Muscle of leg (tissue), 3 donors: ENCODE measurements at regions not wholly inside any gene's neighbourhood (a gene's known extent, or its start where the extent isn't known, plus 50 kb on each side); places are given as distances from the start of the nearest gene placed in this dataset.

Source experiments
- DNase-seq: peaks from one replicate; pipeline ENCODE4 v3.0.0; 2013
- H3K27ac ChIP-seq: one replicate; pipeline ENCODE4 v1.5.1; 2013; ENCODE audit warnings: mild to moderate bottlenecking, low read length, control low read depth
- H3K27me3 ChIP-seq: one replicate; pipeline ENCODE4 v1.6.1; 2013; ENCODE audit warnings: low read length; ENCODE audit not compliant: control insufficient read depth, insufficient read depth
- H3K36me3 ChIP-seq: one replicate; pipeline ENCODE4 v1.6.1; 2013; ENCODE audit warnings: low read length; ENCODE audit not compliant: control insufficient read depth, insufficient read depth
- H3K4me1 ChIP-seq: one replicate; pipeline ENCODE4 v1.6.1; 2013; ENCODE audit warnings: low read length; ENCODE audit not compliant: control insufficient read depth, insufficient read depth
- H3K4me3 ChIP-seq: one replicate; pipeline ENCODE4 v1.5.1; 2013; ENCODE audit warnings: low read length, control low read depth
- H3K9me3 ChIP-seq: replicated peaks from 2 replicates; pipeline ENCODE4 v1.6.1; 2013; ENCODE audit warnings: low read depth, low read length; ENCODE audit not compliant: control insufficient read depth
- WGBS: methylation state at CpG from one replicate; pipeline ENCODE4 v1.1.5; 2013; ENCODE audit warnings: missing lambda C conversion rate; ENCODE audit not compliant: insufficient coverage; 5-methylcytosine and 5-hydroxymethylcytosine counted together

- no peak for DNase-seq
- Histone ChIP-seq H3K36me3 (no peaks in the 10 kb centered on the region), H3K27ac (no peak overlapping the region), H3K27me3 (peaks cover 8% of the 10 kb centered on the region), H3K4me3 (no peak overlapping the region), H3K9me3 (no peaks in the 10 kb centered on the region), H3K4me1 (no peaks in the 10 kb centered on the region)
- 52% methylated on average over 29 of the region's 32 CpGs for WGBS
These were observed 69.2 kb downstream of the ANXA2R start for GRCh38 chr5:42970636-42971559.

GRCh38 chr5:42965934-42966333, 74.2 kb downstream of the ANXA2R start:
- Histone ChIP-seq H3K9me3 (no peaks in the 10 kb centered on the region), H3K4me1 (no peaks in the 10 kb centered on the region), H3K27me3 (peaks cover 3% of the 10 kb centered on the region), H3K36me3 (no peaks in the 10 kb centered on the region), H3K27ac (no peak overlapping the region), H3K4me3 (no peak overlapping the region)
- 82% methylated on average over 2 of the region's 3 CpGs for WGBS
- no peak for DNase-seq

GRCh38 chr5:42963412-42963811, 76.7 kb downstream of the ANXA2R start:
- H3K27ac ChIP-seq = no peak overlapping the region
- no CpG with 5 or more reads among the region's 1 CpG for WGBS
- H3K27me3 ChIP-seq = peaks cover 4% of the 10 kb centered on the region
- no peaks in the 10 kb centered on the region for H3K9me3 ChIP-seq
- DNase-seq = no peak
- H3K4me1 ChIP-seq = no peaks in the 10 kb centered on the region
- H3K36me3 ChIP-seq = no peaks in the 10 kb centered on the region
- H3K4me3 ChIP-seq = no peak overlapping the region

GRCh38 chr5:42962124-42962523, 78.0 kb downstream of the ANXA2R start:
- Histone ChIP-seq H3K9me3 (no peaks in the 10 kb centered on the region), H3K36me3 (no peaks in the 10 kb centered on the region), H3K27ac (no peak overlapping the region), H3K4me1 (no peaks in the 10 kb centered on the region), H3K4me3 (no peak overlapping the region), H3K27me3 (peaks cover 7% of the 10 kb centered on the region)
- DNase-seq = no peak
- no CpG with 5 or more reads among the region's 2 CpGs for WGBS

- H3K27ac ChIP-seq = no peak overlapping the region
- WGBS = no CpG with 5 or more reads among the region's 2 CpGs
- no peak for DNase-seq
These were observed 79.6 kb downstream of the ANXA2R start for GRCh38 chr5:42960506-42960905.

GRCh38 chr5:42956551-42956950, 83.6 kb downstream of the ANXA2R start:
- Histone ChIP-seq H3K27ac (no peak overlapping the region), H3K4me1 (peaks cover 10% of the 10 kb centered on the region), H3K36me3 (no peaks in the 10 kb centered on the region), H3K4me3 (no peak overlapping the region), H3K9me3 (no peaks in the 10 kb centered on the region), H3K27me3 (peaks cover 52% of the 10 kb centered on the region)
- DNase-seq = no peak
- WGBS = 80% methylated on average over 1 of the region's 2 CpGs

More at GRCh38 chr5:42960506-42960905, 79.6 kb downstream of the ANXA2R start:
- H3K27me3 ChIP-seq = peaks cover 16% of the 10 kb centered on the region
- H3K4me3 ChIP-seq = no peak overlapping the region
- no peaks in the 10 kb centered on the region for H3K36me3 ChIP-seq
- no peaks in the 10 kb centered on the region for H3K9me3 ChIP-seq
- H3K4me1 ChIP-seq = no peaks in the 10 kb centered on the region

GRCh38 chr5:42953041-42953440, 87.1 kb downstream of the ANXA2R start:
- H3K27ac ChIP-seq = no peak overlapping the region
- no peaks in the 10 kb centered on the region for H3K9me3 ChIP-seq
- no peaks in the 10 kb centered on the region for H3K36me3 ChIP-seq
- H3K4me1 ChIP-seq = peaks cover 32% of the 10 kb centered on the region
- 10% methylated on average over 14 of the region's 15 CpGs for WGBS
- peaks cover 84% of the 10 kb centered on the region for H3K27me3 ChIP-seq
- H3K4me3 ChIP-seq = no peak overlapping the region
- no peak for DNase-seq

GRCh38 chr5:42952578-42952974, 87.5 kb downstream of the ANXA2R start:
- Histone ChIP-seq H3K27ac (no peak overlapping the region), H3K4me3 (no peak overlapping the region), H3K4me1 (peaks cover 32% of the 10 kb centered on the region), H3K36me3 (no peaks in the 10 kb centered on the region), H3K27me3 (peaks cover 87% of the 10 kb centered on the region), H3K9me3 (no peaks in the 10 kb centered on the region)
- DNase-seq = no peak
- 20% methylated on average over 3 of the region's 12 CpGs for WGBS

- Histone ChIP-seq H3K27me3 (peaks cover 93% of the 10 kb centered on the region), H3K36me3 (no peaks in the 10 kb centered on the region), H3K9me3 (no peaks in the 10 kb centered on the region), H3K4me3 (peak overlapping the region; percentile 42), H3K4me1 (peaks cover 32% of the 10 kb centered on the region), H3K27ac (peak overlapping the region; percentile 84)
- peak; percentile 36 for DNase-seq
- WGBS = under 1% methylated on average over 46 of the region's 46 CpGs
These were observed 88.8 kb downstream of the ANXA2R start for GRCh38 chr5:42951293-42951840.

- 3% methylated on average over 46 of the region's 46 CpGs for WGBS
- peak overlapping the region; percentile 84 for H3K27ac ChIP-seq
- DNase-seq = peak; percentile 79
- peaks cover 94% of the 10 kb centered on the region for H3K27me3 ChIP-seq
- no peaks in the 10 kb centered on the region for H3K9me3 ChIP-seq
- no peaks in the 10 kb centered on the region for H3K36me3 ChIP-seq
- H3K4me3 ChIP-seq = peak overlapping the region; percentile 42
- H3K4me1 ChIP-seq = peaks cover 32% of the 10 kb centered on the region
These were observed 89.4 kb downstream of the ANXA2R start for GRCh38 chr5:42950456-42951292.
